ENCODE measurements at regions not wholly inside any gene's neighbourhood (a gene's known extent, or its start where the extent isn't known, plus 50 kb on each side); places are given as distances from the start of the nearest gene placed in this dataset.

DNA sequence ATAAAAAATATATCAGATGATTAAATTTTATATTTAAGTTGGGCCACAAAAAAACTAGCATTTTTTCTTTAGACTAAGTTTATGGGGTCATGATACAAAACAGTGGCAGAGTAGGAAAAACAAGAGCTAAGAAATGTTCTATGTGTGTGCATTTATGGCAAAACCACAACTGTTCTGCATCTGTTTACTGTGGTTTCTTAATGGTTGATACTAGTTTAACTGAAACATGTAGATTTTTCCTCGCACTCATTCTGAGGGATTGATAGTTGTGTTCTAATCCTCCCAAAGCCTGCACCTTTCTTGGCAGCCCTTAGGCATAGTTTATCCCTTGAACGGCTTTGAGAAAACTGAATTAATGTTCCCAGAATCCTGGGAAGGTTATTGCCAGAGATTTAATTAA, 66.6 kb upstream of the PHYHIPL start:
- DNase-seq (ENCODE audit: low read depth) = no peak

GRCh38 chr10:59124187-59124586, 52.3 kb upstream of the PHYHIPL start:
- no peak for DNase-seq (ENCODE audit: low read depth)
- H3K4me3 ChIP-seq (replicated peaks; ENCODE audit: low read depth, low read length) = no peak overlapping the region
- TF ChIP-seq, protein P1, sequence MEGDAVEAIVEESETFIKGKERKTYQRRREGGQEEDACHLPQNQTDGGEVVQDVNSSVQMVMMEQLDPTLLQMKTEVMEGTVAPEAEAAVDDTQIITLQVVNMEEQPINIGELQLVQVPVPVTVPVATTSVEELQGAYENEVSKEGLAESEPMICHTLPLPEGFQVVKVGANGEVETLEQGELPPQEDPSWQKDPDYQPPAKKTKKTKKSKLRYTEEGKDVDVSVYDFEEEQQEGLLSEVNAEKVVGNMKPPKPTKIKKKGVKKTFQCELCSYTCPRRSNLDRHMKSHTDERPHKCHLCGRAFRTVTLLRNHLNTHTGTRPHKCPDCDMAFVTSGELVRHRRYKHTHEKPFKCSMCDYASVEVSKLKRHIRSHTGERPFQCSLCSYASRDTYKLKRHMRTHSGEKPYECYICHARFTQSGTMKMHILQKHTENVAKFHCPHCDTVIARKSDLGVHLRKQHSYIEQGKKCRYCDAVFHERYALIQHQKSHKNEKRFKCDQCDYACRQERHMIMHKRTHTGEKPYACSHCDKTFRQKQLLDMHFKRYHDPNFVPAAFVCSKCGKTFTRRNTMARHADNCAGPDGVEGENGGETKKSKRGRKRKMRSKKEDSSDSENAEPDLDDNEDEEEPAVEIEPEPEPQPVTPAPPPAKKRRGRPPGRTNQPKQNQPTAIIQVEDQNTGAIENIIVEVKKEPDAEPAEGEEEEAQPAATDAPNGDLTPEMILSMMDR (IDR thresholded peaks at IDR 0.05; ENCODE audit: low read length, missing control alignments) = no peak

More for the DNA sequence above, 66.6 kb upstream of the PHYHIPL start:
- TF ChIP-seq, protein P1 (IDR thresholded peaks at IDR 0.05; ENCODE audit: low read length, missing control alignments) = no peak
- no peak overlapping the region for H3K4me3 ChIP-seq (replicated peaks; ENCODE audit: low read depth, low read length)

- TF ChIP-seq, protein P1 (IDR thresholded peaks at IDR 0.05; ENCODE audit: low read length, missing control alignments) = no peak
- H3K4me3 ChIP-seq (replicated peaks; ENCODE audit: low read depth, low read length) = no peak overlapping the region
- no peak for DNase-seq (ENCODE audit: low read depth)
These were observed 50.8 kb upstream of the PHYHIPL start for GRCh38 chr10:59125666-59126065.

DNA sequence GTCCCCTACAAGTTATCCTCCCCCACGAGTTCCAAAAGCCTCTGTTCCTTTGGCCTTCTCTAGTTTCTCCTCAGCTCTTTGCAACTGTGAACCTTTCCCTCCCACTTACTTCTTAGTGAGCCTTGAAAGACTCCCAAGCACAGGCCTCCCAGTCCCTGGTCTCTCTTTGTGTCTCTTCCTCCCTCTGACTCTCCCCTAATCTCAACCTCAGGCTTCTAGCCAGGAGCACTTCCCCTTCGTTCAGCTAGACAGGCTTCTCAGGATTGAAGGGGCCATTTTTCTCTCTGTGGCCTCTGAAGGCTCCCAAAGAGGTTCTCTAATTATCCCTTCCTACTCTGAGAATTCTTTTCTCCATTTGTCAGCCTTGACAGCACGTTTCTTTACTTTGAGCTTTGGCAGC, 50.2 kb upstream of the PHYHIPL start:
- TF ChIP-seq, protein P1 (IDR thresholded peaks at IDR 0.05; ENCODE audit: low read length, missing control alignments) = no peak
- H3K4me3 ChIP-seq (replicated peaks; ENCODE audit: low read depth, low read length) = no peak overlapping the region
- DNase-seq (ENCODE audit: low read depth) = no peak

Measured in fibroblast of pulmonary artery (primary cell).